22Rv1 (cell line): ENCODE measurements at regions not wholly inside any gene's neighbourhood (a gene's known extent, or its start where the extent isn't known, plus 50 kb on each side); places are given as distances from the start of the nearest gene placed in this dataset.

Source experiments
- CTCF ChIP-seq: fragments of 450-650 bp; IDR thresholded peaks from 2 replicates; pipeline ENCODE4 v1.5.1; 2017; ENCODE audit warnings: mild to moderate bottlenecking
- ZFX ChIP-seq: fragments of 450-650 bp; IDR thresholded peaks from 2 replicates; pipeline ENCODE4 v1.6.1; 2017; ENCODE audit warnings: antibody characterized with exemption, borderline replicate concordance

GRCh38 chrX:40887476-40887875, 152.1 kb upstream of the MED14 start:
- no peak for TF ChIP-seq CTCF
- TF ChIP-seq ZFX: no peak
